GM12878 (cell line): ENCODE measurements at regions not wholly inside any gene's neighbourhood (a gene's known extent, or its start where the extent isn't known, plus 50 kb on each side); places are given as distances from the start of the nearest gene placed in this dataset.

Source experiments
- ATAC-seq: fragments of 200-7000 bp; cut with Tn5 transposase; 3 replicates; pipeline ENCODE4 v1.9.1; 2020; ENCODE audit warnings: mild to moderate bottlenecking, moderate library complexity
- BruUV-seq: library from RNA; stranded (reverse); fragments of 400-500 nt; replicated peaks from 2 replicates; lab custom pipeline; 2021; lab: Mats Ljungman, UMichigan
- CTCF ChIA-PET: fragments of 300-600 bp; sonication (Branson Sonifier 250); formaldehyde crosslinking; extraction: SDS; loops from one replicate; lab custom pipeline; 2021; ENCODE audit warnings: inconsistent platforms; lab: Yijun Ruan, JAX
- POLR2A ChIA-PET: fragments of 350-600 bp; formaldehyde crosslinking; extraction: SDS; loops from one replicate; lab custom pipeline; 2021; ENCODE audit warnings: inconsistent platforms; lab: Charles Lee
- RAD21 ChIA-PET: fragments of 300-600 bp; sonication (Branson Sonifier 250); formaldehyde crosslinking; loops from one replicate; lab custom pipeline; 2023; ENCODE audit warnings: antibody characterized with exemption; ENCODE audit not compliant: unreplicated experiment; lab: Charles Lee
- SMC1A ChIA-PET: fragments of 300-600 bp; sonication (Branson Sonifier 250); formaldehyde crosslinking; loops from one replicate; lab custom pipeline; 2023; ENCODE audit not compliant: unreplicated experiment, uncharacterized antibody; lab: Charles Lee
- DNase-seq: peaks from one replicate; pipeline ENCODE4 v3.0.0-alpha.2; 2011; ENCODE audit warnings: low read depth, low spot score
- FAIRE-seq: peaks from 3 replicates; lab custom pipeline; 2011; peaks lifted over from hg19 to GRCh38; lab: Jason Lieb, UNC
- H2AFZ ChIP-seq: 2 replicates; pipeline ENCODE4 v1.6.0; 2011; ENCODE audit warnings: low read depth, low read length, control low read depth; ENCODE audit not compliant: control insufficient read depth
- H3K27ac ChIP-seq: 2 replicates; pipeline ENCODE4 v1.5.1; 2011; ENCODE audit warnings: control low read depth; ENCODE audit not compliant: control insufficient read depth, insufficient read depth
- H3K27me3 ChIP-seq, 2 experiments: replicated peaks in 1 of 2; 2 replicates each; pipeline versions ENCODE4 v1.6.0 to v1.6.1; 2011; ENCODE audit warnings: low read length in 1 of 2; ENCODE audit not compliant: control insufficient read depth in 2 of 2, insufficient read depth in 2 of 2
- H3K36me3 ChIP-seq, 2 experiments: 2 replicates each; pipeline ENCODE4 v1.5.1; 2011; ENCODE audit warnings: low read length in 1 of 2; ENCODE audit not compliant: control insufficient read depth in 2 of 2, insufficient read depth in 2 of 2
- H3K4me1 ChIP-seq: 2 replicates; pipeline ENCODE4 v1.6.1; 2011; ENCODE audit warnings: mild to moderate bottlenecking, low read length, moderate library complexity, mixed read lengths; ENCODE audit not compliant: control insufficient read depth, insufficient read depth
- H3K4me2 ChIP-seq: 2 replicates; pipeline ENCODE4 v1.6.0; 2011; ENCODE audit warnings: control low read depth; ENCODE audit not compliant: control insufficient read depth, insufficient read depth
- H3K4me3 ChIP-seq: fragments of 200-600 bp; sonication (generic); 2 replicates; pipeline ENCODE4 v1.5.1; 2016
- H3K79me2 ChIP-seq: 2 replicates; pipeline ENCODE4 v1.6.0; 2011; ENCODE audit warnings: low read length; ENCODE audit not compliant: control insufficient read depth, insufficient read depth
- H3K9ac ChIP-seq: 2 replicates; pipeline ENCODE4 v1.8.0; 2011; ENCODE audit warnings: low read length, control low read depth, mixed read lengths; ENCODE audit not compliant: control insufficient read depth, insufficient read depth
- H3K9me3 ChIP-seq: replicated peaks from 3 replicates; pipeline ENCODE4 v1.5.1; 2011; ENCODE audit warnings: mild to moderate bottlenecking, low read length; ENCODE audit not compliant: control insufficient read depth, insufficient read depth
- H4K20me1 ChIP-seq: 2 replicates; pipeline ENCODE4 v1.6.0; 2011; ENCODE audit not compliant: control insufficient read depth, insufficient read depth
- BRCA1 ChIP-seq: IDR thresholded peaks from 2 replicates; pipeline ENCODE4 v1.6.1; 2011; ENCODE audit warnings: low read depth, low read length, improper control_type of control experiment
- NBN ChIP-seq: fragments of 450-650 bp; IDR thresholded peaks from 2 replicates; pipeline ENCODE4 v1.6.1; 2016
- NRF1 ChIP-seq: conservative IDR thresholded peaks from 2 replicates; pipeline ENCODE4 v1.6.1; 2011; ENCODE audit warnings: mild to moderate bottlenecking, low read depth, low read length, improper control_type of control experiment
- RFX5 ChIP-seq: IDR thresholded peaks from 2 replicates; pipeline ENCODE4 v1.6.1; 2011; ENCODE audit warnings: low read depth, low read length, improper control_type of control experiment
- TCF12 ChIP-seq: IDR thresholded peaks from 2 replicates; pipeline ENCODE4 v1.6.1; 2011; ENCODE audit warnings: low read depth, mild to moderate bottlenecking, low read length
- ZNF274 ChIP-seq: IDR thresholded peaks from one replicate; pipeline ENCODE4 v1.8.0; 2011; ENCODE audit not compliant: insufficient read length, insufficient read depth
- WGBS: methylation state at CpG from one replicate; pipeline ENCODE4 v1.1.6; 2016; ENCODE audit warnings: low lambda C conversion rate; ENCODE audit not compliant: insufficient replicate concordance, insufficient coverage; ENCODE audit errors: missing lambda C conversion rate; 5-methylcytosine and 5-hydroxymethylcytosine counted together
- in situ Hi-C: fragments of 300-500 bp; cut with MboI; formaldehyde crosslinking; loops from 9 replicates; pipeline ENCODE4 v1.14.3; 2018; ENCODE audit warnings: mixed read lengths
- intact Hi-C: fragments of 100-400 bp; cut with micrococcal nuclease; formaldehyde crosslinking; loops from one replicate; pipeline ENCODE4 v1.14.2; 2022; ENCODE audit not compliant: unreplicated experiment
- TF ChIP-seq, protein P1 (sequence below): fragments of 450-650 bp; IDR thresholded peaks from 2 replicates; pipeline ENCODE4 v1.6.1; 2017; ENCODE audit warnings: mild to moderate bottlenecking, moderate library complexity

DNA sequence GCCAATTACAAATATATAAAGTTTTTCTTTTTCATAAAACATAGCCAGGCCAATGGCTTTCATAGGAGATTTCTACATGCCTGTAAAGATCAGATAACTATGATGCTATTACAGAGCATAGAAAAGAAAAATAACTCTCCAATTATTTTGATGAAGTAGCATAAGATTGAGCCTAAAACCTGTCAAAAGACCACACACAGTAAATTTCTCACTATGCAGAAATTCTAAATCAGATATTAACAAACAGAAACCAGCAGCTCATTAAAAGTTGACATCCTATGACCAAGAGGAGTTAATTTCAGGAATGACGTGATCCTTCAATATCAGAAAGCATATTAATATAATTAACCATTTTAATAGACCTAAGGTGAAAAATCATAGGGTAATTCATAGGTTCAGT lies 139.0 kb upstream of the PIEZO2 start:
- 40% methylated on average over 1 of the region's 1 CpG for WGBS
- no peaks in the 10 kb centered on the region for H3K79me2 ChIP-seq
- H3K9me3 ChIP-seq: no peaks in the 10 kb centered on the region
- no peaks in the 10 kb centered on the region for H3K36me3 ChIP-seq
- no peak overlapping the region for H3K4me3 ChIP-seq
- FAIRE-seq (no peak), DNase-seq (no peak), ATAC-seq (no peak)
- POLR2A ChIA-PET: no interaction called here
- no TSS peak for BruUV-seq
- CTCF ChIA-PET: no interaction called here
- H4K20me1 ChIP-seq: no peaks in the 10 kb centered on the region
- 0 out of 2 replicates have a peak, but pooled peaks cover 2% of the 10 kb centered on the region for H3K4me1 ChIP-seq
- H3K27ac ChIP-seq: no peak overlapping the region
- in situ Hi-C loops: no loop called here
- SMC1A ChIA-PET: no interaction called here
- RAD21 ChIA-PET: no interaction called here
- H2AFZ ChIP-seq: no peak overlapping the region
- H3K9ac ChIP-seq: no peak overlapping the region
- no peak overlapping the region for H3K4me2 ChIP-seq
- TF ChIP-seq BRCA1 (no peak), NBN (no peak), NRF1 (no peak), RFX5 (no peak), TCF12 (no peak), ZNF274 (no peak)
- TF ChIP-seq, protein P1, sequence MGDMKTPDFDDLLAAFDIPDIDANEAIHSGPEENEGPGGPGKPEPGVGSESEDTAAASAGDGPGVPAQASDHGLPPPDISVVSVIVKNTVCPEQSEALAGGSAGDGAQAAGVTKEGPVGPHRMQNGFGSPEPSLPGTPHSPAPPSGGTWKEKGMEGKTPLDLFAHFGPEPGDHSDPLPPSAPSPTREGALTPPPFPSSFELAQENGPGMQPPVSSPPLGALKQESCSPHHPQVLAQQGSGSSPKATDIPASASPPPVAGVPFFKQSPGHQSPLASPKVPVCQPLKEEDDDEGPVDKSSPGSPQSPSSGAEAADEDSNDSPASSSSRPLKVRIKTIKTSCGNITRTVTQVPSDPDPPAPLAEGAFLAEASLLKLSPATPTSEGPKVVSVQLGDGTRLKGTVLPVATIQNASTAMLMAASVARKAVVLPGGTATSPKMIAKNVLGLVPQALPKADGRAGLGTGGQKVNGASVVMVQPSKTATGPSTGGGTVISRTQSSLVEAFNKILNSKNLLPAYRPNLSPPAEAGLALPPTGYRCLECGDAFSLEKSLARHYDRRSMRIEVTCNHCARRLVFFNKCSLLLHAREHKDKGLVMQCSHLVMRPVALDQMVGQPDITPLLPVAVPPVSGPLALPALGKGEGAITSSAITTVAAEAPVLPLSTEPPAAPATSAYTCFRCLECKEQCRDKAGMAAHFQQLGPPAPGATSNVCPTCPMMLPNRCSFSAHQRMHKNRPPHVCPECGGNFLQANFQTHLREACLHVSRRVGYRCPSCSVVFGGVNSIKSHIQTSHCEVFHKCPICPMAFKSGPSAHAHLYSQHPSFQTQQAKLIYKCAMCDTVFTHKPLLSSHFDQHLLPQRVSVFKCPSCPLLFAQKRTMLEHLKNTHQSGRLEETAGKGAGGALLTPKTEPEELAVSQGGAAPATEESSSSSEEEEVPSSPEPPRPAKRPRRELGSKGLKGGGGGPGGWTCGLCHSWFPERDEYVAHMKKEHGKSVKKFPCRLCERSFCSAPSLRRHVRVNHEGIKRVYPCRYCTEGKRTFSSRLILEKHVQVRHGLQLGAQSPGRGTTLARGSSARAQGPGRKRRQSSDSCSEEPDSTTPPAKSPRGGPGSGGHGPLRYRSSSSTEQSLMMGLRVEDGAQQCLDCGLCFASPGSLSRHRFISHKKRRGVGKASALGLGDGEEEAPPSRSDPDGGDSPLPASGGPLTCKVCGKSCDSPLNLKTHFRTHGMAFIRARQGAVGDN: no peak
- H3K27me3 ChIP-seq: no peaks in the 10 kb centered on the region
- intact Hi-C loops: no loop called here
